Effector CD4-positive, alpha-beta T cell (primary cell): ENCODE measurements at regions not wholly inside any gene's neighbourhood (a gene's known extent, or its start where the extent isn't known, plus 50 kb on each side); places are given as distances from the start of the nearest gene placed in this dataset.
"Not testable (repeated sequence)": the region's sequence is repeated elsewhere in the genome, so short reads cannot be mapped to it uniquely, and the experiment has no call there.

Experiments
- DNase-seq: peaks from one replicate; pipeline ENCODE4 v3.0.0-alpha.2; 2020

DNA sequence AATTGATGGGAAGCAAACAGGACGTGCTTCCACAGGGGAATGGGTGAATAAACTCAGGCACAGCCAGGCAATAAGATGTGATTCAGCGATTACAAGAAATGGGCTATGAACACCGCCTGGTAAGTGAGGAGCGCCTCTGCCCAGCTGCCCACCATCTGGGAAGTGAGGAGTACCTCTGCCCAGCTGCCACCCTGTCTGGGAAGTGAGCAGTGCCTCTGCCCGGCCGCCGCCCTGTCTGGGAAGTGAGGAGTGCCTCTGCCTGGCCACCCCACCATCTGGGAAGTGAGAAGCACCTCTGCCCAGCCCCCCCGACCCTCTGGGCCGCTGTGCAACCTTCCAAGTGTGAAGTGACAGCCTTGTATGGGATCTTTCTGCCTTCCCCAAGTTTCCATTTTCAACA is 73.2 kb upstream of the PRR5 start:
- no peak for DNase-seq

GRCh38 chr22:44628273-44628672 is 73.7 kb upstream of the PRR5 start:
- DNase-seq, result no peak

- no peak for DNase-seq
Observed at GRCh38 chr22:44627521-44628139, 74.4 kb upstream of the PRR5 start.

GRCh38 chr22:44625981-44626687 is 75.9 kb upstream of the PRR5 start:
- peak; percentile 72 for DNase-seq

DNA sequence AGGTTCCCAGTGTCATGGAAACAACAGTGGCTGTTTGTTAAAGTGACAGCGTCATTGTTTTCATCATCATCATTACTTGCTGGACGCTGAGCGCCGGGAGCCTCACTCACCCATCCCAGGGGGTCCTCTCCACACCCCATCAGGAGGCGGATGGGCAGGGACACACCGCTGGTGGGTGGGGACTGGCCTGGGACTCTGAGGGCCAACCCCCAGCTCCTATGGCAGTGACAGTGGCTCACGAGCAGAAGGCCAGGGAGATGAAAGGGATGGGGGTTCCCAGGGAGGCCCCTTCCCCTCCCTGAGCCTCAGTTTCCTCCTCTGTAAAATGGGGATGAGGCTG is 76.6 kb upstream of the PRR5 start:
- no peak for DNase-seq

GRCh38 chr22:44624689-44625420 is 77.1 kb upstream of the PRR5 start:
- DNase-seq, result no peak

DNA sequence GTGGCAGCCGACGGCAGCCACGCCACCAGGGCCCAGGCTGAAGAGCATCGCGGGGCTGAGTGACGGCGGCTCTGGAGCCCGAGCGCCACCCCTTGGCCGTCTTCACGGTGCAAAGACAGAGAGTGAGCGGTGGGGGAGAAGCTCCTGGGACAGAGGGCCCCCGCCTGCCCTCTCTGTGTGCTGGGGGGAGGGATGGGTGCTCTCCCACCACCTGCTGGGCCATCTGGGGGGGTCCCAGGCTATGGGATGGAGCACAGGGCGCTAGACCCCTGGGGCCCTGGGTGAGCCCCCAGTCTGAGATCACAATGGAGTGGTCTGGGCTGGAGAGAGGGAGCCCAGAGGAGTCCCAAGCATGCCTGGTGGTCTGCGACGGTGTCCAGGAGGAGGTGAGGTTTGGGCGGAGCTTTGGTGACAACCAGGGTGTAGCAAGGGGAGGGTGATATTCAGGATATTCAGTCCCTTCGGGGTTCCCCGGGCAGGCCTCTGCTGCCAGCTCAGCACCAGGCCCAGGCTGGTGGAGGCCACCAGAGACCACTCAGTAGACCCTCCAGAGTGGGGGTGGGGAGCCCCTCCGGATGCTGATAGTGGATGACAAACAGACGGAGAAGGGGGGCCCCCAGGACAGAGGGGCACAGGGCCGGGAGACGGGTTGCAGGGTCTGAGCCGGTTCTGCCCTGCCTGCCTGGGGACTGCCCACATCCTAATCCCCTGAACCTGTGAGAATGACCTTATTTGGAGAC is 78.1 kb upstream of the PRR5 start:
- DNase-seq, result no peak

GRCh38 chr22:44622679-44623078 is 79.3 kb upstream of the PRR5 start:
- DNase-seq, result no peak

- no peak for DNase-seq
Observed at GRCh38 chr22:44622147-44622427, 79.9 kb upstream of the PRR5 start.

GRCh38 chr22:44621401-44622146 is 80.4 kb upstream of the PRR5 start:
- no peak for DNase-seq

DNA sequence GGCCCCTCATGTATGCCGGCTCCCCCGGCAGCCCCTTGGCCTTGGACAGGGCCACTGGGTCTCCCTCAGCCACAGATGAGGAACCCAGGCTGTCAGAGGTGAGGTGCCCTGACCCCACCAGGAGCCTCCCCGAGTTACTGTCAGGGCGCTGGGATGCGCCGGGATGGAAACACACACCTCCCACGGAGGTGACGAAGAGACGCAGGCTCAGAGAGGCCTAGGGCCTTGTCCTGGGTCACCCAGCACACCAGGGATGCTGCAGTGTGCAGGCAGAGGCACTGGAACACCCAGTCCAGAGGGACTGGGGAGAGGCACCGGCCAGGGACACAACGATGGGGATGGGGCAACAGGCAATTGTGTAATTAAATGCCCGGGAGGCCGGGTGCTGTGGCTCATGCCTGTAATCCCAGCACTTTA is 81.2 kb upstream of the PRR5 start:
- no peak for DNase-seq

- peak; percentile 82 for DNase-seq
Observed at GRCh38 chr22:44620129-44620840, 81.7 kb upstream of the PRR5 start.

DNA sequence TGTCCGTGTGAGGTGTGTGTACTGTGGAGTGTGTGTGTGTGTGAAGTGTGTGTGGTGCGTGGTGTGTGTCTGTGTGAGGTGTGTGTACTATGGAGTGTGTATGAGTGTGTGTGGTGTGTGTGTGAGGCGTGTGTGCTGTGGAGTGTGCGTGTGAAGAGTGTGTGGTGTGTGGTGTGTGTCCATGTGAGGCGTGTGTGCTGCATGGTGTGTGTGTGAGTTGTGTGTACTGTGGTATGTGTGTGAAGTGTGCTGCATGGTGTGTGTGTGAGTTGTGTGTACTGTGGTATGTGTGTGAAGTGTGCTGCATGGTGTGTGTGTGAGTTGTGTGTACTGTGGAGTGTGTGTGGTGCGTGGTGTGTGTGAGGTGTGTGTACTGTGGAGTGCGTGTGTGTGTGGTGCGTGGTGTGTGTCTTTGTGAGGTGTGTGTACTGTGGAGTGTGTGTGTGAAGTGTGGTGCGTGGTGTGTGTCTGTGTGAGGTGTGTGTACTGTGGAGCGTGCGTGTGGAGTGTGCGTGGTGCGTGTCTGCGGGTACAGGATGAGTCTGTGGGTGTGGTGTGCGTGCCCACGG is 82.4 kb upstream of the PRR5 start:
- not testable (repeated sequence) for DNase-seq

DNA sequence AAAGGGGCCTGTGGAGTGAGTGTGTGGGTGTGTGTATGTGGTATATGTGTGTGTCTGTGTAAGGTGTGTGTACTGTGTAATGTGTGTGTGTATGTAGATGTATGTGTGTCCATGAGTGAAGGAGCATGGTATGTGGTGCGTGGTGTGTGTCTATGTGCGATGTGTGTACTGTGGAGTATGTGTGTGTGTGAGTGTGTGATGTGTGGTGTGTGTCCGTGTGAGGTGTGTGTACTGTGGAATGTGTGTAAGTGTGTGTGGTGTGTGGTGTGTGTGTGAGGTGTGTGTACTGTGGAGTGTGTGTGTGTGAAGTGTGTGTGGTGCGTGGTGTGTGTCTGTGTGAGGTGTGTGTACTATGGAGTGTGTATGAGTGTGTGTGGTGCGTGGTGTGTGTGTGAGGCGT is 83.1 kb upstream of the PRR5 start:
- DNase-seq, result not testable (repeated sequence)

- no peak for DNase-seq
Observed at GRCh38 chr22:44618400-44618799, 83.6 kb upstream of the PRR5 start.

DNA sequence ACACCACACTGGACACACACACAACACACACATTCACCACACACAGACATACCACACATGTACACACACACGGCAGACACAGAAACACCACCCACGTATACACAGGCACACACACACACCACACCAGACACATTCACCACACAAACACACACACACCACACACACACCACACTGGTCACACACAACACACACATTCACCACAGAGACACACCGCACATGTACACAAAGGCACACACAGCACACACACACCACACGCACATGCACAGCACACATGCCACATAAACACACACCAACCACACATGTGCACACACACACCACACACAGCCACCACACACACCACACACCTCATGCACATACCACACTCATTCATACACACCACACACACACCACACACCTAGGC is 84.2 kb upstream of the PRR5 start:
- no peak for DNase-seq

GRCh38 chr22:44616882-44617655 is 84.9 kb upstream of the PRR5 start:
- no peak for DNase-seq

DNA sequence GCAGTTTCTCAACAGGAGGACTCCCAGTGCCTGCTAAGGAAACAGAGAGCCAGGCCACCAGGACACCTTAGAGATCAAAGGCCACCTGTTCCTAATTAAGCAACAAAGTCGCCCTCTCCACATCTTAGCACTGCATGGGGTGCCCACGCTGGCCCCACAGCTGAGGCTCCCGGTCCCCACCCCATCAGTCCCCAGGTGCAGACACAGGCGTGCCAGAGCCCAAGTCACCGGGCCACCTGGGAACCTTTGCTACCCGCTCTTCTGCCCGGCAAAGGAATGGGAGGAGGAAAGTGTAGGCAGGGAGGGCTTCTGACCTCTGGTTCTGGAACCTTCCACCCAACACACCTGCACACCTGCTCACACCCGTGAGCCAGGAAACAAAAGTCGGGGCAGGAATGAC is 85.5 kb upstream of the PRR5 start:
- DNase-seq, result no peak

- no peak for DNase-seq
Observed at GRCh38 chr22:44615602-44616180, 86.3 kb upstream of the PRR5 start.

DNA sequence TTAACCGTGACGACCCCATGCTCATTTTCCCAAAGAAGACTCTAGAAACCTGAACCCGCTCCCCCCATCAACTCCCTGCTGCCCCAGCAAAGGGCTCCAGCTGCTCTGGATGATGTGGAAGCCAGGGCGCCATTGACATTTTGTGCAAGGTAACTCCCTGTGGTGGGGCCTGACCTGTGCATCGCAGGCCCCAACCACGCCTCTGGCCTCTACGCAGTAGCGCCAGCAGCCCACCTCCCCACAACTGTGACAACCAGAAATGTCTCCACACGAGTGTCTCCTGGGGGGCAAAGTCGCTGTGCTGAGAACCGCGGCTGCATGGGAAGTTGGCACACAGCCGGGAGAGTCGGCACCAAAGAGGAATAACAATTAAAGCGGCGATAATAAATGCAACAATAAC is 86.9 kb upstream of the PRR5 start:
- no peak for DNase-seq

DNA sequence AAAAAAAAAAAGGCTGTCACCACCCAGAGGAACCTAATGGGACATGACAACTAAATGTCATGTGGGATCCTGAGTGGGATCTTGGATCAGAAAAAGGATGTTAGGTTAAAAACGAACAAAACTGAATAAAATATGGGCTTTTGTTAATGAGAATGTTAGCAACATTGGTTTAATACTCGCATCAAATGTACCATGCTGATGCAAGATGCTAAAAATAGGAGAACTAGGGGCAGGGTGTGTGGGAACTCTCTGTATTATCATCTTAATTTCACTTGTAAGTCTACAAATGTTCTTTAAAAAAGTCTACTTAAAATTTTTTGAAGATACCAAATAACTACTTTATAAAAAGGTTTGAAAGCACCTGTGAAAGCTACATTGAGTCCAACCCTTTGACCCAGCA is 88.8 kb upstream of the PRR5 start:
- no peak for DNase-seq
